IMR-90 (cell line): ENCODE measurements at regions not wholly inside any gene's neighbourhood (a gene's known extent, or its start where the extent isn't known, plus 50 kb on each side); places are given as distances from the start of the nearest gene placed in this dataset.

ENCODE experiments used
- ATAC-seq: fragments of 200-7000 bp; cut with Tn5 transposase; 2 replicates; pipeline ENCODE4 v1.9.1; 2020; ENCODE audit warnings: low read depth, mild to moderate bottlenecking, moderate library complexity
- BruUV-seq: library from RNA; stranded (reverse); fragments of 400-500 nt; replicated peaks from 2 replicates; lab custom pipeline; 2021; lab: Mats Ljungman, UMichigan
- CTCF ChIA-PET: fragments of 300-600 bp; formaldehyde crosslinking; extraction: SDS; loops from one replicate; lab custom pipeline; 2021; ENCODE audit warnings: antibody characterized with exemption; lab: Yijun Ruan, JAX
- POLR2A ChIA-PET: fragments of 300-600 bp; sonication (Branson Sonifier 250); formaldehyde crosslinking; loops from one replicate; lab custom pipeline; 2022; ENCODE audit warnings: antibody characterized with exemption; ENCODE audit not compliant: unreplicated experiment; lab: Charles Lee
- DNase-seq: peaks from one replicate; pipeline ENCODE4 v3.0.0; 2013
- H2AFZ ChIP-seq: replicated peaks from 2 replicates; pipeline ENCODE3; 2013; ENCODE audit warnings: low read length, mild to moderate bottlenecking; ENCODE audit not compliant: poor library complexity
- H2AK5ac ChIP-seq: 2 replicates; pipeline ENCODE4 v1.6.1; 2013; ENCODE audit warnings: low read depth, low read length, inconsistent platforms
- H2AK9ac ChIP-seq: replicated peaks from 2 replicates; pipeline ENCODE3; 2013; ENCODE audit warnings: mild to moderate bottlenecking, low read depth, low read length, moderate library complexity; ENCODE audit not compliant: poor library complexity
- H2BK120ac ChIP-seq: 2 replicates; pipeline ENCODE4 v1.6.1; 2013; ENCODE audit warnings: low read depth, low read length, inconsistent platforms
- H2BK15ac ChIP-seq: 3 replicates; pipeline ENCODE4 v1.6.1; 2013; ENCODE audit warnings: low read depth, low read length, inconsistent platforms
- H2BK20ac ChIP-seq: 2 replicates; pipeline ENCODE4 v1.6.1; 2013; ENCODE audit warnings: low read depth, mild to moderate bottlenecking, inconsistent platforms, low read length, moderate library complexity
- H2BK5ac ChIP-seq: 2 replicates; pipeline ENCODE4 v1.6.1; 2013; ENCODE audit warnings: mild to moderate bottlenecking, low read depth, low read length, inconsistent platforms; ENCODE audit not compliant: poor library complexity, severe bottlenecking
- H3K14ac ChIP-seq: replicated peaks from 2 replicates; pipeline ENCODE4 v1.6.1; 2013; ENCODE audit warnings: low read depth, low read length, inconsistent platforms
- H3K18ac ChIP-seq: 2 replicates; pipeline ENCODE4 v1.6.1; 2013; ENCODE audit warnings: low read depth, low read length, control low read depth
- H3K23ac ChIP-seq: 2 replicates; pipeline ENCODE4 v1.6.1; 2013; ENCODE audit warnings: low read depth, low read length, inconsistent platforms
- H3K27ac ChIP-seq: 2 replicates; pipeline ENCODE4 v1.5.1; 2013; ENCODE audit warnings: mild to moderate bottlenecking, control low read depth, low read length; ENCODE audit not compliant: insufficient read depth
- H3K27me3 ChIP-seq: 2 replicates; pipeline ENCODE4 v1.6.1; 2013; ENCODE audit warnings: low read length; ENCODE audit not compliant: control insufficient read depth, insufficient read depth
- H3K36me3 ChIP-seq: 2 replicates; pipeline ENCODE4 v1.6.1; 2013; ENCODE audit warnings: low read length, mixed read lengths; ENCODE audit not compliant: control insufficient read depth, insufficient read depth
- H3K4ac ChIP-seq: 2 replicates; pipeline ENCODE4 v1.6.1; 2013; ENCODE audit warnings: low read depth, low read length, inconsistent platforms
- H3K4me1 ChIP-seq: 2 replicates; pipeline ENCODE4 v1.6.1; 2013; ENCODE audit warnings: low read length, mixed read lengths; ENCODE audit not compliant: control insufficient read depth, insufficient read depth
- H3K4me2 ChIP-seq: 2 replicates; pipeline ENCODE4 v1.6.1; 2013; ENCODE audit warnings: low read depth, mild to moderate bottlenecking, control low read depth, low read length, moderate library complexity
- H3K4me3 ChIP-seq: 2 replicates; pipeline ENCODE4 v1.5.1; 2013; ENCODE audit warnings: low read depth, mild to moderate bottlenecking, control low read depth, low read length, moderate library complexity; ENCODE audit not compliant: insufficient read depth
- H3K56ac ChIP-seq: 2 replicates; pipeline ENCODE4 v1.6.1; 2013; ENCODE audit warnings: low read length, inconsistent platforms; ENCODE audit not compliant: insufficient read depth; ENCODE audit errors: extremely low read depth
- H3K79me1 ChIP-seq, 2 experiments: 2 replicates each; pipeline ENCODE4 v1.6.1; 2013; ENCODE audit warnings: low read length in 2 of 2, inconsistent platforms in 1 of 2, low read depth in 1 of 2
- H3K9ac ChIP-seq: 2 replicates; pipeline ENCODE4 v1.6.1; 2013; ENCODE audit warnings: low read depth, low read length, control low read depth
- H3K9me1 ChIP-seq: 2 replicates; pipeline ENCODE4 v1.6.1; 2013; ENCODE audit warnings: low read length, inconsistent platforms; ENCODE audit not compliant: insufficient read depth
- H3K9me3 ChIP-seq: 2 replicates; pipeline ENCODE4 v1.6.1; 2013; ENCODE audit warnings: low read length; ENCODE audit not compliant: control insufficient read depth, insufficient read depth
- H4K20me1 ChIP-seq: 2 replicates; pipeline ENCODE4 v1.6.1; 2013; ENCODE audit warnings: low read length, inconsistent platforms; ENCODE audit not compliant: insufficient read depth
- H4K5ac ChIP-seq: 2 replicates; pipeline ENCODE4 v1.6.1; 2013; ENCODE audit warnings: mild to moderate bottlenecking, low read depth, low read length, control low read depth
- H4K8ac ChIP-seq, 2 experiments: 2 replicates each; pipeline ENCODE4 v1.6.1; 2013; ENCODE audit warnings: low read depth in 2 of 2, low read length in 2 of 2, control low read depth in 1 of 2, inconsistent platforms in 1 of 2
- H4K91ac ChIP-seq: 2 replicates; pipeline ENCODE4 v1.6.1; 2013; ENCODE audit warnings: low read depth, low read length, inconsistent platforms; ENCODE audit not compliant: insufficient read depth
- FOS ChIP-seq: fragments of 150-350 bp; IDR thresholded peaks from 2 replicates; pipeline ENCODE4 v1.6.1; 2016; ENCODE audit warnings: low read depth, low read length
- WGBS, 2 experiments: methylation state at CpG; one replicate each; pipeline versions ENCODE4 v1.1.5 to v1.1.7; 2013; ENCODE audit warnings: missing lambda C conversion rate in 2 of 2; ENCODE audit not compliant: insufficient read length in 1 of 2; ENCODE audit errors: extremely low coverage in 2 of 2; 5-methylcytosine and 5-hydroxymethylcytosine counted together
- dilution Hi-C: fragments of 300-500 bp; cut with HindIII; formaldehyde crosslinking; loops from one replicate; pipeline ENCODE4 v1.14.3; 2018; ENCODE audit warnings: low sequenced_read_pairs; ENCODE audit not compliant: unreplicated experiment
- in situ Hi-C: fragments of 300-500 bp; cut with MboI; formaldehyde crosslinking; loops from 3 replicates; pipeline ENCODE4 v1.14.3; 2019; ENCODE audit warnings: low sequenced_read_pairs, inconsistent platforms, mixed read lengths
- intact Hi-C: fragments of 100-400 bp; cut with micrococcal nuclease; formaldehyde crosslinking; loops from 2 replicates; pipeline ENCODE4 v1.10.0; 2022

DNA sequence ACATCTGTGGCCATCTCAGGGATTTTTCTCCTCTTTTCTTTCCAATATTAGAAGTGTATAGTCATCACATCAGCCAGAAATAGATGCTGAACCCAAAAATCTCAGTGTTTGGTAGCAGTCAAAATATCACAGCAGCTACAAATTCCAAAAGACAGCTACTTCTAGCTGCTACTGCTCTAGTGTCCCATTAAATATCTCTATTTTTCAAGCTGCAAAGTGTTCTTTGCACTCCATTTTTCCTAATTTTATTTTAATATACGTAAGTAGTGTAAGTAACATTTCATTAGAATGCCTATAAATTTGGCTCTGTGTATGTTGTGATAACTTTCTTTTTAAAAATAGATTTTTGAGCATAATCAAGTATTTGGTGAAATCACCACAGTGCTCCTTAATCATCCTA, 967.3 kb downstream of the BCL11A start:
- Histone ChIP-seq H3K18ac (no peak overlapping the region), H3K4ac (no peak overlapping the region), H3K27me3 (no peaks in the 10 kb centered on the region), H2BK5ac (no peak overlapping the region), H4K5ac (no peak overlapping the region), H2AFZ (no peak overlapping the region), H3K14ac (no peak overlapping the region), H2BK120ac (no peak overlapping the region), H2BK15ac (no peak overlapping the region), H3K79me1 (no peaks in the 10 kb centered on the region), H3K9ac (no peak overlapping the region), H3K4me1 (no peaks in the 10 kb centered on the region), H3K23ac (no peak overlapping the region), H3K36me3 (no peaks in the 10 kb centered on the region), H3K9me3 (peaks cover 6% of the 10 kb centered on the region; the same call in 1 of the 2 replicates), H4K20me1 (no peaks in the 10 kb centered on the region), H3K27ac (no peak overlapping the region), H3K4me3 (no peak overlapping the region), H4K91ac (no peak overlapping the region), H2BK20ac (no peak overlapping the region), H2AK9ac (no peak overlapping the region), H4K8ac (no peak overlapping the region), H3K4me2 (no peak overlapping the region), H2AK5ac (no peak overlapping the region), H3K56ac (no peak overlapping the region), H3K9me1 (no peaks in the 10 kb centered on the region)
- dilution Hi-C loops = no loop called here
- no TSS peak for BruUV-seq
- no CpG with 5 or more reads among the region's 1 CpG for WGBS, 2 experiments
- ChIA-PET POLR2A (no interaction called here), CTCF (no interaction called here)
- ATAC-seq (no peak), DNase-seq (no peak)
- TF ChIP-seq FOS = no peak
- in situ Hi-C loops = no loop called here
- intact Hi-C loops = no loop called here
